T-cell (primary cell): ENCODE measurements at regions not wholly inside any gene's neighbourhood (a gene's known extent, or its start where the extent isn't known, plus 50 kb on each side); places are given as distances from the start of the nearest gene placed in this dataset.

ENCODE experiments used
- ATAC-seq, 4 experiments: fragments of 200-7000 bp in 3 of 4; fragments of 150-1000 bp in 1 of 4; cut with Tn5 transposase; replicated peaks in 1 of 4; 1 replicate in 3 of 4; 2 replicates in 1 of 4; pipeline ENCODE4 v1.10.0; 2021; ENCODE audit warnings: moderate library complexity in 3 of 4, mild to moderate bottlenecking in 2 of 4, moderate number of reproducible peaks in 1 of 4
- CTCF ChIA-PET, 2 donors: fragments of 300-600 bp; sonication (Branson Sonifier 250); formaldehyde crosslinking; loops; one replicate each; lab custom pipeline; 2022; ENCODE audit warnings: antibody characterized with exemption in 2 of 2; lab: Charles Lee
- POLR2A ChIA-PET, 2 donors: fragments of 300-600 bp; sonication (Branson Sonifier 250); formaldehyde crosslinking; loops; one replicate each; lab custom pipeline; 2022; ENCODE audit warnings: antibody characterized with exemption in 2 of 2; lab: Charles Lee
- DNase-seq, 35 experiments: peaks; one replicate each; pipeline versions ENCODE4 v3.0.0 to v3.0.0-alpha.2; 2013 to 2023
- H3K27ac ChIP-seq: one replicate; pipeline ENCODE4 v1.5.1; 2013; ENCODE audit warnings: low read length
- H3K27me3 ChIP-seq, 2 experiments: replicated peaks in 1 of 2; 1 replicate in 1 of 2; 2 replicates in 1 of 2; pipeline versions ENCODE4 v1.6.1 to v1.7.0; 2013; ENCODE audit warnings: low read length in 1 of 2, mixed read lengths in 1 of 2; ENCODE audit not compliant: control insufficient read depth in 2 of 2, insufficient read depth in 2 of 2; ENCODE audit errors: extremely low read depth in 1 of 2
- H3K36me3 ChIP-seq, 2 donors: 1 replicate in 1 of 2; 2 replicates in 1 of 2; pipeline versions ENCODE4 v1.6.1 to v1.7.0; 2013; ENCODE audit warnings: low read length in 1 of 2; ENCODE audit not compliant: control insufficient read depth in 2 of 2, insufficient read depth in 1 of 2; ENCODE audit errors: extremely low read depth in 1 of 2
- H3K4me1 ChIP-seq, 2 experiments: 1 replicate in 1 of 2; 2 replicates in 1 of 2; pipeline versions ENCODE4 v1.6.1 to v1.7.0; 2013; ENCODE audit warnings: low read length in 2 of 2, mixed read lengths in 1 of 2; ENCODE audit not compliant: insufficient read depth in 2 of 2, control insufficient read depth in 1 of 2; ENCODE audit errors: extremely low read depth in 1 of 2
- H3K4me3 ChIP-seq, 2 donors: 1 replicate in 1 of 2; 2 replicates in 1 of 2; pipeline versions ENCODE4 v1.5.1 to v1.7.0; 2013; ENCODE audit warnings: mild to moderate bottlenecking in 2 of 2, low read length in 1 of 2, moderate library complexity in 1 of 2; ENCODE audit not compliant: control insufficient read depth in 1 of 2; ENCODE audit errors: extremely low read depth in 1 of 2
- H3K9me3 ChIP-seq: 2 replicates; pipeline ENCODE4 v1.7.0; 2013
- H3K27ac Mint-ChIP-seq, 2 donors: one replicate each; pipeline ENCODE4 v1.8.0; 2020 to 2021; ENCODE audit warnings: mild to moderate bottlenecking in 2 of 2, mixed read lengths in 2 of 2
- H3K27me3 Mint-ChIP-seq, 2 donors: one replicate each; pipeline ENCODE4 v1.8.0; 2021 to 2022; ENCODE audit warnings: mixed read lengths in 2 of 2
- H3K36me3 Mint-ChIP-seq: one replicate; pipeline ENCODE4 v1.8.0; 2021; ENCODE audit warnings: mixed read lengths
- H3K4me1 Mint-ChIP-seq, 3 donors: one replicate each; pipeline ENCODE4 v1.8.0; 2020 to 2022; ENCODE audit warnings: mixed read lengths in 3 of 3, mild to moderate bottlenecking in 1 of 3
- H3K4me3 Mint-ChIP-seq, 3 donors: one replicate each; pipeline ENCODE4 v1.8.0; 2020 to 2022; ENCODE audit warnings: mild to moderate bottlenecking in 3 of 3, mixed read lengths in 3 of 3, moderate library complexity in 3 of 3
- H3K9me3 Mint-ChIP-seq, 3 donors: one replicate each; pipeline ENCODE4 v1.8.0; 2020 to 2022; ENCODE audit warnings: mixed read lengths in 3 of 3
- WGBS: methylation state at CpG from one replicate; pipeline ENCODE4 v1.1.5; 2013; ENCODE audit warnings: missing lambda C conversion rate; ENCODE audit not compliant: insufficient coverage; 5-methylcytosine and 5-hydroxymethylcytosine counted together

GRCh38 chr22:27327981-27328721, 473.4 kb downstream of the MN1 start:
- peaks cover 22 to 30% of the 10 kb centered on the region in 2 donors for H3K27me3 Mint-ChIP-seq
- ATAC-seq, result no peak
- POLR2A ChIA-PET, result interaction anchor here in 1 of 2 donors (0.6 kb wide), 1 partner anchor 305 kb away, joined by 5 read pairs; no protein-coding TSS in a partner anchor

GRCh38 chr22:27329131-27329850, 472.3 kb downstream of the MN1 start:
- no peaks in the 10 kb centered on the region for H3K4me1 Mint-ChIP-seq
- CTCF ChIA-PET, result no interaction called here
- H3K9me3 ChIP-seq, result no peaks in the 10 kb centered on the region
- no peaks in the 10 kb centered on the region for H3K36me3 ChIP-seq
- H3K9me3 Mint-ChIP-seq, result peaks cover 0 to 10% (median 0%) of the 10 kb centered on the region in 3 donors
- H3K4me1 ChIP-seq, result no peaks in the 10 kb centered on the region
- peaks cover 24 to 31% of the 10 kb centered on the region in 2 donors for H3K27me3 Mint-ChIP-seq
- ATAC-seq (peak in 2 of 4 experiments; percentile 47 to 68), DNase-seq (peak in 1 of 35 experiments; percentile 20)
- H3K36me3 Mint-ChIP-seq, result no peaks in the 10 kb centered on the region
- peaks cover 0 to 8% of the 10 kb centered on the region in 2 experiments for H3K27me3 ChIP-seq
- H3K27ac Mint-ChIP-seq, result no peak overlapping the region
- WGBS, result 26% methylated on average over 3 of the region's 13 CpGs
- no peak overlapping the region for H3K27ac ChIP-seq
- POLR2A ChIA-PET, result no interaction called here
- no peak overlapping the region for H3K4me3 ChIP-seq
- H3K4me3 Mint-ChIP-seq, result no peak overlapping the region

More at GRCh38 chr22:27327981-27328721, 473.4 kb downstream of the MN1 start:
- Mint-ChIP-seq H3K9me3 (peaks cover 0 to 10% (median 0%) of the 10 kb centered on the region in 3 donors), H3K4me3 (no peak overlapping the region), H3K27ac (no peak overlapping the region), H3K36me3 (no peaks in the 10 kb centered on the region), H3K4me1 (no peaks in the 10 kb centered on the region)
- peaks cover 0 to 19% of the 10 kb centered on the region in 2 experiments for H3K27me3 ChIP-seq
- H3K4me3 ChIP-seq, result no peak overlapping the region
- H3K9me3 ChIP-seq, result no peaks in the 10 kb centered on the region
- no peak for DNase-seq
- H3K36me3 ChIP-seq, result no peaks in the 10 kb centered on the region
- H3K4me1 ChIP-seq, result no peaks in the 10 kb centered on the region
- H3K27ac ChIP-seq, result no peak overlapping the region
- CTCF ChIA-PET, result no interaction called here
- WGBS, result 100% methylated on average over 1 of the region's 5 CpGs

GRCh38 chr22:27329966-27330645, 471.4 kb downstream of the MN1 start:
- H3K4me1 Mint-ChIP-seq, result no peaks in the 10 kb centered on the region
- no peaks in the 10 kb centered on the region for H3K36me3 Mint-ChIP-seq
- no peak overlapping the region for H3K4me3 ChIP-seq
- no peaks in the 10 kb centered on the region for H3K9me3 ChIP-seq
- H3K36me3 ChIP-seq, result no peaks in the 10 kb centered on the region
- no peak overlapping the region for H3K27ac Mint-ChIP-seq
- no peaks in the 10 kb centered on the region for H3K4me1 ChIP-seq
- peaks cover 0 to 8% of the 10 kb centered on the region in 2 experiments for H3K27me3 ChIP-seq
- H3K27me3 Mint-ChIP-seq, result peaks cover 24 to 26% of the 10 kb centered on the region in 2 donors
- peaks cover 0 to 4% (median 0%) of the 10 kb centered on the region in 3 donors for H3K9me3 Mint-ChIP-seq
- no peak for DNase-seq
- ATAC-seq, result no peak
- CTCF ChIA-PET, result no interaction called here
- H3K27ac ChIP-seq, result no peak overlapping the region
- WGBS, result 91% methylated on average over 3 of the region's 3 CpGs
- POLR2A ChIA-PET, result no interaction called here
- H3K4me3 Mint-ChIP-seq, result no peak overlapping the region

GRCh38 chr22:27331526-27332281, 469.9 kb downstream of the MN1 start:
- no peak for DNase-seq
- H3K4me3 ChIP-seq, result no peak overlapping the region
- H3K27me3 ChIP-seq, result peaks cover 0 to 8% of the 10 kb centered on the region in 2 experiments
- Mint-ChIP-seq H3K27ac (no peak overlapping the region), H3K27me3 (peaks cover 24 to 26% of the 10 kb centered on the region in 2 donors), H3K36me3 (no peaks in the 10 kb centered on the region), H3K4me1 (no peaks in the 10 kb centered on the region), H3K4me3 (no peak overlapping the region), H3K9me3 (peaks cover 0 to 4% (median 0%) of the 10 kb centered on the region in 3 donors)
- 23% methylated on average over 11 of the region's 16 CpGs for WGBS
- H3K27ac ChIP-seq, result no peak overlapping the region
- ChIA-PET POLR2A (no interaction called here), CTCF (interaction anchor here in 1 of 2 donors (0.6 kb wide), 1 partner anchor 969 kb away, joined by 3 read pairs; no protein-coding TSS in a partner anchor)
- H3K9me3 ChIP-seq, result no peaks in the 10 kb centered on the region
- no peaks in the 10 kb centered on the region for H3K4me1 ChIP-seq
- H3K36me3 ChIP-seq, result no peaks in the 10 kb centered on the region
- ATAC-seq, result no peak

- peaks cover 17 to 21% of the 10 kb centered on the region in 2 donors for H3K27me3 Mint-ChIP-seq
- ATAC-seq, result no peak
- 79% methylated on average over 1 of the region's 3 CpGs for WGBS
Observed at GRCh38 chr22:27335102-27335660, 466.4 kb downstream of the MN1 start.

More at GRCh38 chr22:27335102-27335660, 466.4 kb downstream of the MN1 start:
- no peak overlapping the region for H3K4me3 Mint-ChIP-seq
- no peaks in the 10 kb centered on the region for H3K36me3 ChIP-seq
- no peaks in the 10 kb centered on the region for H3K9me3 Mint-ChIP-seq
- CTCF ChIA-PET, result no interaction called here
- H3K27ac Mint-ChIP-seq, result no peak overlapping the region
- DNase-seq, result no peak
- no peaks in the 10 kb centered on the region for H3K9me3 ChIP-seq
- H3K36me3 Mint-ChIP-seq, result no peaks in the 10 kb centered on the region
- no peaks in the 10 kb centered on the region for H3K4me1 Mint-ChIP-seq
- H3K27me3 ChIP-seq, result peaks cover 0 to 8% of the 10 kb centered on the region in 2 experiments
- no peaks in the 10 kb centered on the region for H3K4me1 ChIP-seq
- no peak overlapping the region for H3K4me3 ChIP-seq
- H3K27ac ChIP-seq, result no peak overlapping the region
- POLR2A ChIA-PET, result no interaction called here
